Stimulated activated effector memory CD8-positive, alpha-beta T cell treated with anti-CD3 and anti-CD28 coated beads, Interleukin-12 subunit alpha, Interleukin-12 subunit beta, amount 100 ng/mL, for 72 hours (primary cell): ENCODE measurements at regions not wholly inside any gene's neighbourhood (a gene's known extent, or its start where the extent isn't known, plus 50 kb on each side); places are given as distances from the start of the nearest gene placed in this dataset.
"Not testable (repeated sequence)": the region's sequence is repeated elsewhere in the genome, so short reads cannot be mapped to it uniquely, and the experiment has no call there.

Experiments
- ATAC-seq: fragments of 150-1000 bp; cut with Tn5 transposase; 2 replicates; pipeline ENCODE4 v1.10.0; 2021
- DNase-seq, 2 donors: peaks; one replicate each; pipeline ENCODE4 v3.0.0; 2021 to 2022; ENCODE audit warnings: low spot score in 2 of 2
- H3K27ac Mint-ChIP-seq: one replicate; pipeline ENCODE4 v1.8.0; 2022; ENCODE audit warnings: mild to moderate bottlenecking, mixed read lengths
- H3K36me3 Mint-ChIP-seq: one replicate; pipeline ENCODE4 v1.8.0; 2022; ENCODE audit warnings: mild to moderate bottlenecking, mixed read lengths
- H3K4me1 Mint-ChIP-seq: one replicate; pipeline ENCODE4 v1.8.0; 2022; ENCODE audit warnings: mixed read lengths
- H3K4me3 Mint-ChIP-seq: one replicate; pipeline ENCODE4 v1.8.0; 2022; ENCODE audit warnings: mild to moderate bottlenecking, mixed read lengths
- H3K9me3 Mint-ChIP-seq: one replicate; pipeline ENCODE4 v1.8.0; 2022; ENCODE audit warnings: mixed read lengths

DNA sequence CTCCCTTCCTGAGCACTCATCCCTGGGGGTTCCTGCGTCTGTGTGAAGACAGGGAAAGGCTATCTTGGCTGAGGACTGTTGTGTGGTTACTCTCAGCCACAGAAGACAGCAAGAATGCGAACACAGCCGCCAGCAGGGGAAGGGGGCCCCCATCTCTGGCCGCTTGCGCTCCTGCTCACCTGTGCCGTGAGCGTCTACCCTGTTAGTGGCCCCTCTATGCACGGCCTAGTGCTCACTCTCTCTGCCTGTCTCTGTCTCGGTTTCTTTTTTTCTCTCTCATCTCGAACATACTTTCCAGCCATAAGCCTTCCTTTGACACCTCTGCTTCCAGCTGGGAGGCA, 206.7 kb upstream of the APCDD1 start:
- Mint-ChIP-seq H3K9me3 (no peaks in the 10 kb centered on the region), H3K27ac (no peak overlapping the region), H3K36me3 (no peaks in the 10 kb centered on the region), H3K4me3 (no peak overlapping the region), H3K4me1 (no peaks in the 10 kb centered on the region)
- ATAC-seq (no peak), DNase-seq (no peak)

DNA sequence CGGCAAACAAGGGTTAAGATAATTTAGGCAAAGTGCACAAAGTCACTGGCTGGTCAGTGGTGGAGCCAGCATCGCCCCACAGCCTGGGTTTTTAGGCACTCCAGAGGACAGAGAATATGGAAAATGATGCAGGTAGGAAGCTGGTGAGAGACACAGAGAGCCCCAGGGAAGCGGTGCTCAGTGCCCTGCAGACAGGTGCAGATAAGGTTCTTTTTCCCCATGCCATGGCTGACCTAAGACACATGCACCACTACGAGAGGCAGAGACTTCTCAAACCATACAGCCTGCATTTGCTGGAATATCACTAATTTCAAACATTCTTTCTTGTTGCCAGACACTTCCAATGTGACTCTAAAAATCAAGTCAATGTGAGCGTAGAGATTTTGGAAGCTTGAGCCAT, 205.7 kb upstream of the APCDD1 start:
- ATAC-seq (no peak), DNase-seq (no peak)
- H3K9me3 Mint-ChIP-seq, result no peaks in the 10 kb centered on the region

DNA sequence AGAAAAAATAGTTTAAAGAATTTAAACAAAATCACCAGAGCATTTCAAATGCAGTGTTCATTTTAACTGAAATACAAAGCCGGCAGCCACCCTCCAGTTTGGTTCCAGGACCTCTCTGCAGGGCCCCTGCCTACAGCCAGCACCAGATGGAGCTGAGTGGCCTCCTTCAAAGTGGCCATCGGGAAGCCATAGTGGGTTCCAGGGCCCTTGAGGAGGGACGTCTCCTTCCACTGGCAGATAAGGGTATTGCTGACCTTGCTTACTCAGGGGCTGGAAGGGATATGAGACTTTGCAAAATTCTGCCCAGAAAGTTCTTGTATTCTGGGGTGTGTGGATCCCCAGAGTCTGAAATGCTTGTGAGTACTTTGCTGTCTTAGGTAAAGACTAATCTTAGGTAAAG, 205.2 kb upstream of the APCDD1 start:
- H3K4me3 Mint-ChIP-seq, result no peak overlapping the region
- ATAC-seq (no peak), DNase-seq (no peak)
- no peaks in the 10 kb centered on the region for H3K4me1 Mint-ChIP-seq
- no peak overlapping the region for H3K27ac Mint-ChIP-seq
- no peaks in the 10 kb centered on the region for H3K9me3 Mint-ChIP-seq
- H3K36me3 Mint-ChIP-seq, result no peaks in the 10 kb centered on the region

More for the DNA sequence above, 205.7 kb upstream of the APCDD1 start:
- H3K4me3 Mint-ChIP-seq, result no peak overlapping the region
- no peak overlapping the region for H3K27ac Mint-ChIP-seq
- H3K4me1 Mint-ChIP-seq, result no peaks in the 10 kb centered on the region
- no peaks in the 10 kb centered on the region for H3K36me3 Mint-ChIP-seq

DNA sequence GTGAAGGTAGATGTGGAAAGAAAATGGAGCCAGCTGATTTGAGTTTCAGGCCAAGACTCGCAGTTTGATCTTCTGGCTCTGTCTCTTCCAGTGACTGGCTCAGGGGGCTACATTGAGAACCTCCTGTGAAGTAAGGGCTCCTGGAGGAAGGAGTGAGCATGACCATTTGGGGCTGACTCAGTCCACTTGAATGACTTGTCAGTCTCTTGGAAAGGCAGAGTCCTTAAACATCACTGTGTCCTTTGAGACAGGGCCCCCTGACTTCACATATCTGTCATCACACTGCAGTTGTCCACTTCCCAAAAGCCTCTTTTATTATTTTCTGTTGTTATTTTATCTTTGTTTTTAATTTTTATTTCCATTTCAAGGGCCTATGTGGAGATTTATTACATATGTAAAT, 204.6 kb upstream of the APCDD1 start:
- no peak for ATAC-seq
- Mint-ChIP-seq H3K36me3 (no peaks in the 10 kb centered on the region), H3K4me3 (no peak overlapping the region), H3K4me1 (no peaks in the 10 kb centered on the region), H3K9me3 (no peaks in the 10 kb centered on the region), H3K27ac (no peak overlapping the region)
- DNase-seq, result no peak

DNA sequence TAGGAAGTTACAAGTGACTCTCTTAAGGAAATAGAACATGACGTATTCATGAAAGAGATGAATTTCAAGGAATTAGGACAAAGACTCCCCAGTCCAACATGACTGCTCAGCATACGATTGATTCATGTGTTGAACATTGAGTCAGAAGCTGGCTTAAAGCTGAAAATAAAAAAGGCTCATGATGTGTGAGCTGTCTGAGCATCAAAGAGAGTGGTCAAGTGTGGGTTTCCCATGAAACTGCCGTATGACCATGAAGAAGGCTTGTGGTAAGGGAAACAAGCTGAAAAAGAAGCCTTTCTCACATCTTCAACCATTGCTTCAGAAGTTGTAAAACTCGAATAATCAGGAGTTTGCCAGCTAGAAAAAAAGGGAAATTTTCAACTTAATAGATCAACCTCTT, 201.9 kb upstream of the APCDD1 start:
- H3K36me3 Mint-ChIP-seq, result no peaks in the 10 kb centered on the region

DNA sequence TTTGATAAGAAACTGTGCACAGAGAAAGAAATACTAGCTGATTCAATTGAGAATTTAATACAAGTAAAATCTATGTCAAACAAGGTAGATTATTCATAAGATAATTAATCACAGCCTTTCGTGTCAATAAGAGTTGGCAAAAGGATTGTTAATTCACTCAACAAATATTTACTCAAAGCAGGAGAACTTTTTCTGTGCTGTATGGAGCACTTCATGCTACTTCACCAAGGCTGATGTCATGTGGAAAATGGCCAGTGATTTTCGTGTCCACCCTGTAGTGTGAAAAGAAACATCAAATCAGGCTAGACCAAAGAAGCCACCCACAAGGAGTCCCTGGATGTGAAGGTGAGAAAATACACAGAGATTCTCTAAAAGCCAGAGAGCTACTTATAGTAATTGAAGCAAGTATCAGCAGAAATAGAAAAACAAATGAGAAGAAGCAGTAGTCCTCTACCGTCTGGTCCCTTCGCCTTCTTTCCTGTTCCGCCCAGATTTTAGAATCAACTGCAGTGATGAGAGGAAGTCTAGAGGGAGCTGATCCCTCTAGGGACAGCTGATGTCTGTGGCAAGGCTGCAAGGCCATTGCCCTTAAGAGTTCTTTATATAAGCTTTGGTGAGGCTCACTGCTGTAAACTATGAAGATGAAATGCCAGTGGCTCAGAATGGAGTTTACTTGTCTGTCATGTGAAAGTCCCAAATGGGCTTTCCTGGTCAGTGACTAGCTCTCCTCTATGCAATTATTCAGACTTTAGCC, 201.3 kb upstream of the APCDD1 start:
- Mint-ChIP-seq H3K27ac (no peak overlapping the region), H3K36me3 (no peaks in the 10 kb centered on the region), H3K9me3 (no peaks in the 10 kb centered on the region), H3K4me3 (no peak overlapping the region), H3K4me1 (no peaks in the 10 kb centered on the region)
- no peak for DNase-seq
- ATAC-seq, result no peak

More for the DNA sequence above, 201.9 kb upstream of the APCDD1 start:
- DNase-seq (no peak), ATAC-seq (no peak)
- H3K9me3 Mint-ChIP-seq, result no peaks in the 10 kb centered on the region
- H3K4me3 Mint-ChIP-seq, result no peak overlapping the region
- no peak overlapping the region for H3K27ac Mint-ChIP-seq
- H3K4me1 Mint-ChIP-seq, result no peaks in the 10 kb centered on the region

DNA sequence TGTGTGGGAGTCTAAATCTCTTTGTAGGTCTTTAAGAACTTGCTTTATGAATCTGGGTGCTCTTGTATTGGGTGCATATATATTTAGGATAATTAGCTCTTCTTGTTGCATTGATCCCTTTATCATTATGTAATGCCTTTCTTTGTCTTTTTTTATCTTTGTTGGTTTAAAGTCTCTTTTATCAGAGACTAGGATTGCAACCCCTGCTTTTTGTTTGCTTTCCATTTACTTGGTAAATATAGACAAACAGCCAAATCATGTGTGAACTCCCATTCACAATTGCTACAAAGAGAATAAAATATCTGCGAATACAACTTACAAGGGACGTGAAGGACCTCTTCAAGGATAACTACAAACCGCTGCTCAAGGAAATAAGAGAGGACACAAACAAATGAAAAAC, 198.2 kb upstream of the APCDD1 start:
- not testable (repeated sequence) for ATAC-seq, H3K4me1 Mint-ChIP-seq, H3K27ac Mint-ChIP-seq, H3K4me3 Mint-ChIP-seq, DNase-seq, H3K36me3 Mint-ChIP-seq, H3K9me3 Mint-ChIP-seq

DNA sequence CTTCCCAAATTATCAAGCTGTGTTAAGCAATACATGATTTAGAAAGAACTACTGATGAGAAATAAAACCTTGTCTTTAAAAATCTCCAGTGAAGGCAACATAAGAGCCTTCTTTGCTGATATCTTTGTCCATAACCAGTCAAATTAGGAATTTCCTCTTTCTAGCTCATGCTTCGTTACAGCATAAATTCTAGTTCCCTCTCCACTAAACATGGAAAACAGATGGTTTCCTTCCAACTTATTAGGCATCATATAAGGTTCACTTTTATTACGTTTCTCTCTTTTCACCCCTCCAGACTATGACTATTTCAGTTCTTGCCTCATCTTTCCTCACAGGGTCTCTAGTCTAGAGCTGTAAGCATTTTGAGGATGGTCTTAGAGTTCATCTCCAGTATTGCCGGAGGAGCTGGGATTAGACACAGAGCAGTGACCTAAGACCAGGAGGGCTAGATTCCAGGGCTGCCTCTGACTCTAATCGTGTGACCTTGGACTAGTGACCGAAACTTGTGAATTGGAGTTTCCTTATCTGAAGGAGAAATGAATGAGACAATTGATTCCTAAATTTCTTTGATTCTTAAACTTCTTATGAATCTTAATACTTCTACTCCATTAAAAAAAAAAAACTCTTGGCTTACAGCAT, 195.5 kb upstream of the APCDD1 start:
- DNase-seq (no peak), ATAC-seq (no peak)
- no peaks in the 10 kb centered on the region for H3K9me3 Mint-ChIP-seq
- H3K4me1 Mint-ChIP-seq, result no peaks in the 10 kb centered on the region
- no peak overlapping the region for H3K27ac Mint-ChIP-seq
- no peaks in the 10 kb centered on the region for H3K36me3 Mint-ChIP-seq
- H3K4me3 Mint-ChIP-seq, result no peak overlapping the region

DNA sequence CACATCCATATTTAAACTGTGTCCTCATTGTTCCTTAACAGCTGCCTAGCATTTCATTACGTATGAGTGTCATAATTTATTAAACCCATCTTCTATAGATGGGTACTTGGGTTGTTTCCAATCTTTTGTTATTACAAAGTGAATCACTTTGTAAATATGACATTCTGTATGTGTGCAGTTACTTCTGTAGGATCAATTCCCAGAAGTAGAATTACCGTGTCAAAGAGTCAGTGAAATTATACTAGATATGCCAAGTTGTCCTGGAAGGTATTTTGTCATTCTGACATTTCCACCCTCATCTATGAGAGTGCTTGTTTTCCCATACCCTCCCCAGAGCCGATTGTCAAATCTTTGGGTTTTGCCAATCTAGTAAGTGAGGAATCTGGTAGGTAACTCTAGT, 194.5 kb upstream of the APCDD1 start:
- H3K4me3 Mint-ChIP-seq, result no peak overlapping the region
- no peaks in the 10 kb centered on the region for H3K4me1 Mint-ChIP-seq
- DNase-seq (no peak), ATAC-seq (no peak)
- no peak overlapping the region for H3K27ac Mint-ChIP-seq
- H3K9me3 Mint-ChIP-seq, result no peaks in the 10 kb centered on the region
- no peaks in the 10 kb centered on the region for H3K36me3 Mint-ChIP-seq

DNA sequence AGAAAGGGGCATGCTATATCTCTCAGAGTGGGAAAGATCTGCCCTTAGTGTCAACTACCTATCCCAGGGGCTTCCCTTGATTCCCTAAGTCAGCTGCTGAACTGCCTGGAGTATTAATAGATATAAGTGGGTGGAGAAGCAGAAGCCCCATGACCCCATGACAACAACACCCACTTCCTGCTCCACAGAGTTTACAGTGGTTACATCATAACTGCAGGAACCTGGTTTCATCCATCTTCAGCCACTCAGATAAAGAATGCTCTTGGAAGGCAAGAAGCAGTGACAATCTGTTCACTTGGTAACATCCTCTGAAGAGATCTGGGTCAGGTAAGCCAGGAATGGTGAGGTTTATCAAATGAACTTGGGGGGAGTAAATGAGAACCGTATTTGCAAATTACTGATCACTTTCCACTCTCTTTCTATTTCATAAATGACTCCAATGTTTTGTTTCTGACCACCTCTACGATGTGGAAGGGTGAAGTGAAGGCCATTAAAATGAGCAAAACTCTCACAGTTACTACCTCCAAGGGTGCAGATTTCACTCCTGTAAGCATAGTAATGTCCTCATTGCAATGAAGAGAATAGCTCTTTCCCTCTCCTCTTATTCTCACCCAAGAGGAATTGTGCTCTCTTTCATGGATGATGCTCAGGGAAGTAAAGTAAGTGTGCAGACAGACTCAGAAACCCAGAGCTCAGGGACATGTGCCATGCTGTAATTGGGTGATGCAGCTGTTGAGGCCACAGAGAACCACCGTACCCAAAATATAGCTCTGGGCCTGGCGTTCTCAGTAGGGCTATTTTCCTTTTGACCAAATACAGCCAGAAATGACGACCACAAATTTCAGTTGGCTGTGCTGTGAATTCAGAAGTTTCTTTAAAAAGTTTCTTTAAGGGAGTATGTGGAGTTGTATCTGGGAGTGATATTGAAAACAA, 192.8 kb upstream of the APCDD1 start:
- Mint-ChIP-seq H3K9me3 (no peaks in the 10 kb centered on the region), H3K4me3 (no peak overlapping the region), H3K36me3 (no peaks in the 10 kb centered on the region), H3K27ac (no peak overlapping the region), H3K4me1 (no peaks in the 10 kb centered on the region)
- ATAC-seq, result no peak
- no peak for DNase-seq

DNA sequence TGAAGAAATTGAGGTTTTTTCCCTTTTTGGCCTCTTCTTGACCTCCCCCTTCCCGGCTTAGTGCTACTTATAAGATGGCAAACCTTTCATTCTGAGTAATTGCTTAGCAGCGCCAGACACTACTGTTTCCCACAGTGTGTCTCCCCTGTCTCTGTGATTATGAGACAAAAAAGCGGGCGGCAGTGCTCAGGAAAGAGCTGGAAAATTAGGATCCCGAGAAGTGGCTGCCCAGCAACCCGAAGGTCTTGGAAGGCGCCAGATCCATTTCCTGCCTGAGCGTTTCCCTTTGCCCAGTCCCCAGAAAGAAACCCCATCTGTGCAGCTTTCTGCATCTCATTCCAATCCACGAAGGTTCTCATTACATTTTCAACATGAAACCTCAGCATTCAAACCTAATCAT, 191.9 kb upstream of the APCDD1 start:
- H3K36me3 Mint-ChIP-seq, result no peaks in the 10 kb centered on the region
- ATAC-seq, result no peak
- H3K27ac Mint-ChIP-seq, result no peak overlapping the region
- H3K9me3 Mint-ChIP-seq, result no peaks in the 10 kb centered on the region
- no peak for DNase-seq
- no peak overlapping the region for H3K4me3 Mint-ChIP-seq
- no peaks in the 10 kb centered on the region for H3K4me1 Mint-ChIP-seq

DNA sequence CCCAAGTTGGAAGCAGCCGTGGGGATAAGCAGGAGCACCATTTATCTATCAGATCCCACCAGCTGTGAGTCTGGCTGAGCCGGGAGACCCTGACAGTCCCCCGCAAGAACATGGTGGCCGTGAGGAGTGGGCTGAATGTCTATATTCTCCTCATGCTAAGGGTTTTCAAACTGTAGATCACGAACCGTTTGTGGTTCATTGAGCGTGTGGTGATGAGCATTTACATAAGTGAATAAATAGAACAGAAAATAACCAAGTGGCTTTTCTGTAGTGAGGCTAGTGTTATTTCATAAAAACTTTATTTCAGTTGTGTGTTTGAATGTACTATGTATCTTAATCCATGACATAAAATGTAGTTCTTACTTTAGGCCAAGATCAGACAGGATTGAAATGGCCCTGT, 190.2 kb upstream of the APCDD1 start:
- ATAC-seq (no peak), DNase-seq (no peak)
- no peaks in the 10 kb centered on the region for H3K9me3 Mint-ChIP-seq
- H3K4me1 Mint-ChIP-seq, result no peaks in the 10 kb centered on the region
- H3K36me3 Mint-ChIP-seq, result no peaks in the 10 kb centered on the region
- H3K4me3 Mint-ChIP-seq, result no peak overlapping the region
- H3K27ac Mint-ChIP-seq, result no peak overlapping the region

DNA sequence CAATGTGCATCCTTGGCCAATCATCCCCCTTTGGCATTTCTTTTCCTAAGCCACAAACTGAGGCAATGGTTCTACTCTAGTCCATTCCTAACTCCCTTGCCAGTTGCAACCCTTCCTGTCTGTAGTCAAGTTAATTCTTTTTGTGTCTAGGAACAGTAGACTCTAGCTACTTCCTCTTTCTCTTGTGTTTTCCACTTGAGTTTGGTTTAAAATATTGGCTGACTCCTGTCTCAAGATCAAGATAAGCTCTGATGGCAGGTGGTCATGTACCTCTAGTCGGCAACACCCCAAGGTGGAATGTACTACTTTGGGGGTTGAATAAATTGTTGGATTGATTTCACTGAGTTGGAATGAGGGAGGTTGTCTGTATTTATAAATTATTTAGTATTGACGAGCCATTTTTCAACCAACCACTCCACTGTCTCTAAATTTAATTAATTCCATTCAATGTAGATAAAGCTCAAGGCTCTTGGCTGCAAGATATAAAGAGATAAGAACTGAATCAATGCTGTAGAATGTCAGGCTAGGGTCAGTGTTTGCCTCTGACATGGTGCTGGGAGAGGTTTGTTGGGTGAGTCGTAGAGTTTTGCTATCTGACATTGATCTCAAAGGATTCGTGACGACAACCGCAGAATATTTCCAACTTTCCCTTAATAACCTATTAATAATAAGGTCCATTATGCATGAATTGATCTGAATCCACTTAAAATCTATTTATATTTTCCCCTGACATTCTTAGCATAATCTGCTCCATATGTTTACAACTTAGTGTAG, 188.7 kb upstream of the APCDD1 start:
- Mint-ChIP-seq H3K27ac (no peak overlapping the region), H3K4me3 (no peak overlapping the region), H3K4me1 (no peaks in the 10 kb centered on the region), H3K9me3 (no peaks in the 10 kb centered on the region), H3K36me3 (no peaks in the 10 kb centered on the region)
- no peak for ATAC-seq
- no peak for DNase-seq

DNA sequence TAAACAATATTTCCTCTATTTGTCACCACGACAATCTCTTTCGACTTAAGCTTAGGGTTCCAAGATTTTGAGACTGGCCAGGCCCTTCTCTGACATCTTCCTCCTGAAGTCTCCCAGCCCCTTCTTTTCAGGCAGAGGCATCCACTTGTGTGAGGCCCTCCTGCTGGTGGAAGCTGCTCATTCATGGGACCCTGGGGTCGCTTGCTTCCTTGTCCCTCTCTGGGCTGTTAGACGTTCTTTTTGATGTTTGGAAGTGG, 188.2 kb upstream of the APCDD1 start:
- Mint-ChIP-seq H3K27ac (no peak overlapping the region), H3K36me3 (no peaks in the 10 kb centered on the region), H3K4me1 (no peaks in the 10 kb centered on the region), H3K4me3 (no peak overlapping the region), H3K9me3 (no peaks in the 10 kb centered on the region)
- ATAC-seq (no peak), DNase-seq (no peak)

DNA sequence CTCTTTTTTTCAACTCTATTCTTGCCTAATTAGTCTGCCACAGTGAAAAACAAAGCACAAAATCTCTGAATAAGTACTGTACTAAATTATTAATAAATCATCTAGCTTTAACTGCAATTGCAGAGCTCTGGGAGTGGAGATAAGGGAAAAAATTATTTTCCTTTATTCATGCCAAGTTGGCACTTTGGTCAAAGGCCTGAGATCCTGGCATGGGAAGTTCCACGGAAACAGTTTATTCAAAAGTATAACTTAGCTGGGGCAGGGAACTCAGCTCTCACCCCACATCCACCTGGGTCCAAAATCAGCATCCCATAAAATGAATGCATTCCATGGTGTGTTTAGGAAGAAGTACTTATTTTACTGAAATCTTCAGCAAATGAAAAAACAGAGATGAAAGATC, 185.2 kb upstream of the APCDD1 start:
- H3K27ac Mint-ChIP-seq, result no peak overlapping the region
- ATAC-seq (no peak), DNase-seq (no peak)
- H3K36me3 Mint-ChIP-seq, result no peaks in the 10 kb centered on the region
- no peak overlapping the region for H3K4me3 Mint-ChIP-seq
- H3K4me1 Mint-ChIP-seq, result no peaks in the 10 kb centered on the region
- no peaks in the 10 kb centered on the region for H3K9me3 Mint-ChIP-seq
